ENCODE measurements at regions not wholly inside any gene's neighbourhood (a gene's known extent, or its start where the extent isn't known, plus 50 kb on each side); places are given as distances from the start of the nearest gene placed in this dataset.

GRCh38 chr7:118629898-118630438 is 405.5 kb downstream of the ANKRD7 start:
- H3K27ac ChIP-seq (ENCODE audit: control insufficient read depth, insufficient read depth, low read length): no peak overlapping the region
- no peak overlapping the region for H3K9ac ChIP-seq (ENCODE audit: control insufficient read depth, extremely low read depth, insufficient read depth, low read length)
- no peaks in the 10 kb centered on the region for H3K27me3 ChIP-seq (ENCODE audit: control insufficient read depth, extremely low read depth, insufficient read depth, low read length)
- no peaks in the 10 kb centered on the region for H3K9me1 ChIP-seq (ENCODE audit: control insufficient read depth, extremely low read depth, insufficient read depth, low read length)
- DNase-seq (ENCODE audit: low read depth, low spot score) (no peak), FAIRE-seq (no peak)
- H3K4me1 ChIP-seq (ENCODE audit: control insufficient read depth, extremely low read depth, insufficient read depth, low read length): no peaks in the 10 kb centered on the region
- H3K36me3 ChIP-seq (ENCODE audit: control insufficient read depth in 2 of 2, extremely low read depth in 1 of 2, insufficient read depth in 2 of 2, low read length in 2 of 2): no peaks in the 10 kb centered on the region
- H3K4me2 ChIP-seq (ENCODE audit: control insufficient read depth, extremely low read depth, insufficient read depth, low read depth, low read length): no peak overlapping the region
- no peaks in the 10 kb centered on the region for H3K9me3 ChIP-seq (ENCODE audit: control insufficient read depth, low read depth, low read length)
- no peak for TF ChIP-seq EZH2 (IDR thresholded peaks at IDR 0.05; ENCODE audit: low read length)
- no peak overlapping the region for H3K4me3 ChIP-seq (ENCODE audit: control insufficient read depth in 2 of 3, extremely low read depth in 1 of 3, insufficient read depth in 2 of 3, low read depth in 1 of 3, low read length in 3 of 3)
- H4K20me1 ChIP-seq (ENCODE audit: control insufficient read depth, extremely low read depth, insufficient read depth, low read length): no peaks in the 10 kb centered on the region
- dilution Hi-C loops (cut with MboI; ENCODE audit: extremely low pct_ligation_motif_present, low sequenced_read_pairs): no loop called here
- H2AFZ ChIP-seq (ENCODE audit: control insufficient read depth, low read length): no peak overlapping the region
- H3K79me2 ChIP-seq (ENCODE audit: control insufficient read depth, insufficient read depth, low read length): no peaks in the 10 kb centered on the region

- dilution Hi-C loops (cut with MboI; ENCODE audit: extremely low pct_ligation_motif_present, low sequenced_read_pairs): no loop called here
- Histone ChIP-seq H3K4me3 (ENCODE audit: control insufficient read depth in 2 of 3, extremely low read depth in 1 of 3, insufficient read depth in 2 of 3, low read depth in 1 of 3, low read length in 3 of 3) (no peak overlapping the region), H3K27me3 (ENCODE audit: control insufficient read depth, extremely low read depth, insufficient read depth, low read length) (no peaks in the 10 kb centered on the region), H3K27ac (ENCODE audit: control insufficient read depth, insufficient read depth, low read length) (no peak overlapping the region), H3K36me3 (ENCODE audit: control insufficient read depth in 2 of 2, extremely low read depth in 1 of 2, insufficient read depth in 2 of 2, low read length in 2 of 2) (no peaks in the 10 kb centered on the region), H2AFZ (ENCODE audit: control insufficient read depth, low read length) (no peak overlapping the region), H3K9me1 (ENCODE audit: control insufficient read depth, extremely low read depth, insufficient read depth, low read length) (no peaks in the 10 kb centered on the region), H3K4me2 (ENCODE audit: control insufficient read depth, extremely low read depth, insufficient read depth, low read depth, low read length) (no peak overlapping the region), H4K20me1 (ENCODE audit: control insufficient read depth, extremely low read depth, insufficient read depth, low read length) (no peaks in the 10 kb centered on the region), H3K4me1 (ENCODE audit: control insufficient read depth, extremely low read depth, insufficient read depth, low read length) (no peaks in the 10 kb centered on the region), H3K79me2 (ENCODE audit: control insufficient read depth, insufficient read depth, low read length) (no peaks in the 10 kb centered on the region), H3K9me3 (ENCODE audit: control insufficient read depth, low read depth, low read length) (no peaks in the 10 kb centered on the region), H3K9ac (ENCODE audit: control insufficient read depth, extremely low read depth, insufficient read depth, low read length) (no peak overlapping the region)
- DNase-seq (ENCODE audit: low read depth, low spot score) (no peak), FAIRE-seq (no peak)
- TF ChIP-seq CTCF (optimal IDR thresholded peaks at IDR 0.05 in 1 of 3, IDR thresholded peaks at IDR 0.05 in 1 of 3, conservative IDR thresholded peaks at IDR 0.05 in 1 of 3; ENCODE audit: extremely low read depth in 1 of 3, insufficient read depth in 2 of 3, low read length in 3 of 3) (no peak), EZH2 (IDR thresholded peaks at IDR 0.05; ENCODE audit: low read length) (no peak)
Measured at GRCh38 chr7:118642396-118642795, 417.9 kb downstream of the ANKRD7 start.

- Histone ChIP-seq H3K27ac (ENCODE audit: control insufficient read depth, insufficient read depth, low read length) (no peak overlapping the region), H3K4me3 (ENCODE audit: control insufficient read depth in 2 of 3, extremely low read depth in 1 of 3, insufficient read depth in 2 of 3, low read depth in 1 of 3, low read length in 3 of 3) (no peak overlapping the region), H4K20me1 (ENCODE audit: control insufficient read depth, extremely low read depth, insufficient read depth, low read length) (no peaks in the 10 kb centered on the region), H3K36me3 (ENCODE audit: control insufficient read depth in 2 of 2, extremely low read depth in 1 of 2, insufficient read depth in 2 of 2, low read length in 2 of 2) (no peaks in the 10 kb centered on the region), H3K4me2 (ENCODE audit: control insufficient read depth, extremely low read depth, insufficient read depth, low read depth, low read length) (no peak overlapping the region), H3K79me2 (ENCODE audit: control insufficient read depth, insufficient read depth, low read length) (no peaks in the 10 kb centered on the region), H3K4me1 (ENCODE audit: control insufficient read depth, extremely low read depth, insufficient read depth, low read length) (no peaks in the 10 kb centered on the region), H2AFZ (ENCODE audit: control insufficient read depth, low read length) (no peak overlapping the region), H3K9ac (ENCODE audit: control insufficient read depth, extremely low read depth, insufficient read depth, low read length) (no peak overlapping the region), H3K9me3 (ENCODE audit: control insufficient read depth, low read depth, low read length) (no peaks in the 10 kb centered on the region), H3K27me3 (ENCODE audit: control insufficient read depth, extremely low read depth, insufficient read depth, low read length) (no peaks in the 10 kb centered on the region), H3K9me1 (ENCODE audit: control insufficient read depth, extremely low read depth, insufficient read depth, low read length) (no peaks in the 10 kb centered on the region)
- DNase-seq (ENCODE audit: low read depth, low spot score): no peak
- FAIRE-seq: no peak
- dilution Hi-C loops (cut with MboI; ENCODE audit: extremely low pct_ligation_motif_present, low sequenced_read_pairs): no loop called here
- TF ChIP-seq EZH2 (IDR thresholded peaks at IDR 0.05; ENCODE audit: low read length): no peak
- TF ChIP-seq CTCF (optimal IDR thresholded peaks at IDR 0.05 in 1 of 3, IDR thresholded peaks at IDR 0.05 in 1 of 3, conservative IDR thresholded peaks at IDR 0.05 in 1 of 3; ENCODE audit: extremely low read depth in 1 of 3, insufficient read depth in 2 of 3, low read length in 3 of 3): no peak
Measured at GRCh38 chr7:118644346-118644745, 419.8 kb downstream of the ANKRD7 start.

All from keratinocyte (primary cell).